ENCODE measurements at regions not wholly inside any gene's neighbourhood (a gene's known extent, or its start where the extent isn't known, plus 50 kb on each side); places are given as distances from the start of the nearest gene placed in this dataset.

GRCh38 chr2:204279819-204280218 is 265.5 kb upstream of the PARD3B start:
- no peak for TF ChIP-seq CTCF (IDR thresholded peaks at IDR 0.05; ENCODE audit: insufficient read depth, low read length, poor library complexity, severe bottlenecking)
- TF ChIP-seq EZH2phosphoT487 (conservative IDR thresholded peaks at IDR 0.05; ENCODE audit: low read length), result no peak
